ENCODE measurements at regions not wholly inside any gene's neighbourhood (a gene's known extent, or its start where the extent isn't known, plus 50 kb on each side); places are given as distances from the start of the nearest gene placed in this dataset.
A peak's percentile ranks its signal among the peaks of the same experiment; 100 is the strongest.
"Not testable (repeated sequence)": the region's sequence is repeated elsewhere in the genome, so short reads cannot be mapped to it uniquely, and the experiment has no call there.

DNA sequence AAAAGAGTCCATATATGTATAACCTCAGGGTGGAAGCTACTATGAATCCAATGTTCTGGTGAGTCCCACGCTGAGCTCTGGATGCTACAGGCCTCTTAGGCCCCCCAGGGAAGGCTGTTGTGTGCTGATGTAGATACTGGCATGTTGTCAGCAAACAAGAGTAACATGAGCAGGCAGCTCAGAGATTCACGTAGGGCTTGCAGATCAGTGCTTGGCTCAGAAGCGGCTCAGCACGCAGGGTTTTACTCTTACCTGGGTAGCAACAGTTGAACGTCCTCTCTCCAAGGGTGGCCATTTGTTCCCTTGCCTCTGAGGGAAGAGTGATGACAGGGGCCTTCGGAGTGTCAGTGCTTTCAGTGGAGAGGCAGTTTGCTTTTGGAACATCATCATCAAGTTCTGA lies 93.4 kb downstream of the ZFP64 start:
- DNase-seq (ENCODE audit: low read depth): no peak

DNA sequence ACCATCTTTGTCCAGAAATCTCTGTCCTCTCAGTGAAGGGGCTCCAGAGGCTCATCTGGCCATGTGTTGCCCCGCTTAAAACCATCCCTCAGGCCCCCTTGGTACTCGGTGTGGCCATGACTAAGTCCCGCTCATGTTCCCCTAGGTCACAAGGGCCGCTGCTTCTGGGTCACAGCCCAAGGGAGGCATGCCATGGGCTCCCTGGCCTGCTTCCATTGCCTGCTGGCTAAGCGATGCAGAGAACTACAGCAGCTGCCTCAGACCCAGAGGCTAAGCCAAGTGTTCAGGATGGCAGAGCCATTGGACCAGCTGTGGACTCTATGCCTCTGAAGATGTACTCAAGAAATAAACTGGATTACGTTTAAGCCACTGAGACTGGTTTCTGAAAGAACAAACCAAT lies 95.5 kb downstream of the ZFP64 start:
- no peak for DNase-seq (ENCODE audit: low read depth)

DNA sequence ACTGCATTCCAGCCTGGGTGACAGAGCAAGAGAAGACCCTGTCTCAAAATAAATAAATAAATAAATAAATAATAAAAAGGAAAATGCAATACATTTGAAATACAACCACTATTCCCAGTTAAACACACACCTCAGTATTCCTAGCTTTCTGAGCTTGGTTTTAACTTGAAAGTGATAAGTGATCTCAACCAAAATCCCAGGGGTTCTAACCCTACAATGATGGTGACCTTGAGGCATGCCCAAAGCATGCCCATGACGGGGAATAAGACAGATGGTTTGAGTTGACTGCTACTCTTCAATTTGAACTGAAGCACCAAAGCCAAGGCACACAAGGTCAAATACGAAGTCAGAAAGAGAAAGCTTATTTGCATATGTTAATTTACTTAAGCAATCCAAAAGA lies 96.9 kb downstream of the ZFP64 start:
- DNase-seq (ENCODE audit: low read depth): no peak

DNA sequence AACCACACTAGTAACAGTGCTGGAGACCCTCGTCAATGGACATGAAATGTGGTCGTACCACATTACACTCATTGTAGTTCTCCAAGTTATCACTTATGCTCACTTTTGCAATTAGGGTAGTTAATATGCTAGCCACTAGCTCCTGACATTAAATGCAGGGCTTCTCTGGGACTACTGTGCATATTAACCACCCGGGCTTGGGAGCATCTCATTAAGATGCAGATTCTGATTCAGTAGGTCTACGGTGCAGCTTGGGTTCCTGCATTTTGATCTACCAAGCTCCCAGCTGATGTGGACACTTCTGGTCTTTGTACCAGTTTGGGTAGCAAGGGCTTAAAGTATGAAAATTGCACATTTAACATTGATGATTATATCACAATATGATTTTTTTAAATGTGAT lies 98.0 kb downstream of the ZFP64 start:
- no peak for DNase-seq (ENCODE audit: low read depth)

DNA sequence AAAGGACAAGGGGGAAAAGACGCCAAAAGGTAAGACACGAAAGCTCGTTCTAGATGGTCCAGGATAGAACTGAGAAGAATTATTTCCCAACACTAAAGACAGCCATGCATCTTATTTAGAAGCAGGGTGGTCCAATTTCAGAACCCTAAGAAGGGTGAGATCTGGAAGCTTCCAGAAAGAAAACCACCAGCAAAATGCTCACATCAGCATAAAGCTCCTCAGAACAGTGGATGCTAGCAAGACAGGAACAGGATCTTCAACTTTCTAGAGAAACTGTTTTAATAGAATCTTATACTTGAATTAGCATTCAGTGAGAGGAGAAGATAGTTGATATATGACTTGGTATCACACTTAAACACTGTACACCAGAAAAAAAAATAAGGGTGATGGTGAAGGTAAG lies 101.5 kb downstream of the ZFP64 start:
- DNase-seq (ENCODE audit: low read depth): no peak

DNA sequence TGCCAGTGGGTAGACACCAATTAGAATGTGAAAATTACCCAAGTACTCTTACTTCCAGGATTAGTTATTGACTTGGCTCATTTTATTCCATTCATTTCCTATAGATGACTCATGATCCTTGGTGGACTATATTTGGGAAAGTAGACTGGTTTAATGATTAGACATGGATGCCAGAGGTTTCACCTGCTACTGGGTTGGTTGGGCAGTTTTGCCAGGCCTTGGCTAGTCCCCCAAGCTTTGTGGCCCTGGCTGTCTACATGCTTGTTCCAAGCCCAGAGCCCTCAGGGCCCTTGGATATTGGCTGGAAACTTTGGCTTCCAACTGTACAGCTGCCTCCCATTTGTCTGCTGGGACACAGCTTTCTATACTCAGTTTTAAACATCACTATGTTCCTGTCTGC lies 104.1 kb downstream of the ZFP64 start:
- DNase-seq (ENCODE audit: low read depth): no peak

DNA sequence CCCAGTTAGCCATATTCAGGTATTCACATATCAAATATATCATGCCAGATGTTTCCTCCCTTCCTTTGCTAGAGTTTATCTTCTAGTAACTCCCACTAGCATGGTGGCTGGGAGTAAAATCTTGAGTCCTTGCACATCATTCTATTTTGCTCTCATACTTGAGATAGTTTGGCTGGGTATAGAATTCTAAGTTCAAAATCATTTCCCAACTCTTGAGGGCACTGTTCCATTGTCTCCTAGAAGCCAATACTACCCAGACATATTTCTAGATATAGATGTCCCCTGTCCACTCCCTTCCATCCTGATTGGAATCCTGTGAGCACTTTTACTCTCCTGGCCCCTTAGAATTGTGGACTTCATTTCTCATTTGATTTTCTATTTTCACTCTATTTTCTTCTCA lies 104.7 kb downstream of the ZFP64 start:
- no peak for DNase-seq (ENCODE audit: low read depth)

DNA sequence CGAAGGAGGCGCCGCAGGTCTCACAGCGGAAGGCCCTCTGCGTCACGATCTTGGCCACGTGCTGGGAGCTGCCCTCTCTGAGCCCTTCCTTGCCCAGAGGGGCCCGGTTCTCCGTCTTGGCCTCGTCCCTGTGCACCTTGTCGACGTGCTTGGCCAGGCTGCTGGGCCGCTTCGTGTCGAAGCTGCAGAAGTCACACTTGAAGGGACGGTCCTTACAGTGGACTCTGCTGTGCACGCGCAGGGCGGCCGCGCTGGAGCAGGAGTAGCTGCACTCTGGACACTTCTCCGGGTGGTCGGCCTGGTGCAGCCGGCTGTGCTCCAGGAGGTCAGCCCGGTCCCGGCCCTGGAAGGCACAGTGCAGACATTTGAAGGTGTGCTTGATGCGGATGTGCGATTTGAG lies 106.9 kb downstream of the ZFP64 start:
- DNase-seq (ENCODE audit: low read depth): no peak

DNA sequence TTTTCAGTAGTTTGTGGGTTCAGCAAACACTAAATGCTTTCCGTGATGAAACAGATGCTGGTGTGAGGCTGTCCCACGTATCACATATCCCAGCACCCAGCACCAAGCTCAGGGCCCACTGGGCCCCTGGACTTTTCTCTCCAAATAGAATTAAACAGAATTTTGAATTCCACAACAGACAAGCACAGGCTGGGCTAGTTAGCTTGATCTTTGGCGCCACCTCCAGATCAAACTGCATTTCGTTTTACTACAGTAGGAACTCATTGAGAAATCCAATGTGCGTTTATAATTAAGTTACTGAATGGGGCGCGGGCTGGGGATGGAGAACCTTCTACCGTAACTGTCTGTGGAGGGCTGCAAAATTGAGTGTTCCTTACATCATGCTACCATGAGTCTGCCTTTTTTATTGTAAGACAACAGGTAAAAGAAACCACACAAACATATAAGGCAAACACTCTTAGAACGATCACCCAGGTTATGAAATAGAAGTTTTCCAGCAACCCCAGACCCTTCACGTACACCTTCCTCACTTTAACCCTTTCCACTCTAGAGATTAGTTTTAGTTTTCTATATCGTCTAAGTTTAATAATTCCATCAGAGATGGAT lies 107.8 kb downstream of the ZFP64 start:
- DNase-seq (ENCODE audit: low read depth): peak; percentile 42

DNA sequence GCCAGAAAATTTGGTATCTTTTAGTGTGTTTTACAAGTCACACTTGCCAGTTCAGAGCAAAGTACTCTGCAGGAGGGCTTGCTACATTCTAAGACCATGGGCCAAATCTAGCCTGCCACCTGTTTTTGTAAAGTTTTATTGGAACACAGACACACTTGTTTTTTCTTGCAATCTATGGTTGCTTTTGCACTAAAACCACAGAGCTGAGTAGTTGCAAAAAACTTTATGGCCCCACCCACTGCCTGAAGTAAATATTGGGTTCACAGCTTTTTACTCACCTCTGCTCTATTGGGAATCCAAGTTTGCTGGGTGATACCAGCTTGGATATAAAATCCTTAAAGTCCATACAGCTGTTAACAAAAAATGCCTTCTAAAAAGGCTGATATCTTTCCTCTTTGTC lies 109.0 kb downstream of the ZFP64 start:
- no peak for DNase-seq (ENCODE audit: low read depth)

DNA sequence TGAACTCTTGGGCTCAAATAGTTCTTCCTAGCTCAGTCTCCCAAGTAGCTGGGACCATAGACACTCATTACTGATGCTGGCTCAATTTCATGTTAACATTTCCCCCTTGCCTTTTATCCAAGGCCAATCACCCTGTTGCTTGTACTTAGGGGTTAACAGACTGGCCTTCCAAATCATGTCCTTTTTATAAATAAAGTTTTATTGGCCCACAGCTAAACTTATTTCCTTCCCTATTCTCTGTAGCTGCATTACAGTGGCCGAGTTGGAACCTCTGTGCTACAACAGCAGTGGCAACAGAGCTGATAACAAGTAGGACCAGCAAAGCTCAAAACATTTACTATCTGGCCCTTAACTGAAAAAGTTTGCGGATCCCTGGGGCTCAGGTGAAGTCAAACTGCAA lies 109.8 kb downstream of the ZFP64 start:
- DNase-seq (ENCODE audit: low read depth): no peak

DNA sequence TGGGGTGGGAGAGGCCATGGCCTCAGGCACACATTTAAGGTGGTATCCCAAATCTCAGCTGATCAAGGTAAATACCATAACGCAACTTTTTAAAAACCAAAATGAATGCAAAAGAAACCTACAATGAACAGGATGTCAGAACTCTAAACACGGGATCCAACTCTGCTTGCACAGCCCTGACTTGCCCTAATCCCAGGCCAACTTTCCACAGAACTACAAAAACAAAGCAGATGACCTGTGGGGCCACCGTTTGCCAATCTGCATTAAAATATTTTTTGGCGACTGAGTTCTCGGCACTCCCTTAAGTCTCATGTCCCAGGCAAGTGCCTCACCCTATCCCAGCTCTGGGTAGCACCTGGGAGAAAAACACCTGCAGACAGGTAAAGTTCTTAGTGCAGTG lies 110.5 kb downstream of the ZFP64 start:
- DNase-seq (ENCODE audit: low read depth): no peak

DNA sequence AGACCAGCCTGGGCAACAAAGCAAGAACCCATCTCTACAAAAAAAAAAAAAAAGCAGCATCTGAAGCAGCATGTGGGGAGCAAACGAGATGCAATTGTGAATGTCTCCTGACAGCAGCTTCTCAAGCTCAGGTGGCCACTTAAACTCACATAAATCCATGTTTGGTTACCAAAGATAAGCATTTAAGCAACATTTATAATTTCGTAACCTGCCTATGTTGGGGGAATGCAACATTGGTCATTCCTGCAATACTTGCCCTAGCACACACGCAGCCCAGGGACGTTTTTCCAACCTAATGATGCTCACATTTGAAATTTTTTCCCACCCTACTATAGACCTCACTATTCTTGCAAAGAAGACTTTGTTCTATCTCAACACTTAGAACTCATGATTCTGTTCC lies 113.3 kb downstream of the ZFP64 start:
- no peak for DNase-seq (ENCODE audit: low read depth)

DNA sequence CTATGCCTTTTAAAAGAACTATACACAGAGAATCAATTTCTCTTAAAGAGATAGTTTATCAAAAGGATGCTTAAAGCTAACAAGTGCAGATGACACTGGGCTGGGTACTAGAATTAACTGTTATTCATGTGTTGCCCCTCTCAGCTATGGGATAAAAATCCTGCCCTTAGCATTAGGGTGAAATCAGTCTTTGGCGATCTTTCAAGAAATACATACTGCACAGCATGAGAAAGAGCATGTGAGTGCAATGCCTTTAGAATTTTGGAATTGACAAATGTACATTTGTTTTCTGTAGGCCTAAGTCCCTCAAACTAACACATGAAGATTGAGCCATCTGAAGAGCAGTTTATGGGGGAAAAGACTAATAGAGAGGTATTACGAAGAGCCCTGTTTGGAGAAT lies 115.4 kb downstream of the ZFP64 start:
- DNase-seq (ENCODE audit: low read depth): no peak

DNA sequence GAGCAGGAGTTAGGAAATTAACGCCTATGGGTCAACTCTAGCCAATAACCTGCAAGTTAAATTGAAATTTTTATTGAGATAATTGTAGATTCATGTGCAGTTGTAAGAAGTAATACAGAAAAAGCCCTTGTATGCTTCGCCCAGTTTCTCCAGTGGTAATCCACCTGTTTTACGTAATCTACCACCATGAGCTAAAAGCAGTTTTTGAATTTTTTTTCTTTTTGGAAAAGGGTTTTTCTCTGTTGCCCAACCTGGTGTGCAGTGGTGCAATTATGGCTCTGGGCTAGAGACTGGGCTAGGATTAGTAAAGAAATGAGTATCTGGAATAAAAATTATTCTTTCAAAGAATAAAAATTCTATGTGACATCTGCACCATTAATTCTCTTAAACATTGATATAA lies 116.2 kb downstream of the ZFP64 start:
- DNase-seq (ENCODE audit: low read depth): no peak

DNA sequence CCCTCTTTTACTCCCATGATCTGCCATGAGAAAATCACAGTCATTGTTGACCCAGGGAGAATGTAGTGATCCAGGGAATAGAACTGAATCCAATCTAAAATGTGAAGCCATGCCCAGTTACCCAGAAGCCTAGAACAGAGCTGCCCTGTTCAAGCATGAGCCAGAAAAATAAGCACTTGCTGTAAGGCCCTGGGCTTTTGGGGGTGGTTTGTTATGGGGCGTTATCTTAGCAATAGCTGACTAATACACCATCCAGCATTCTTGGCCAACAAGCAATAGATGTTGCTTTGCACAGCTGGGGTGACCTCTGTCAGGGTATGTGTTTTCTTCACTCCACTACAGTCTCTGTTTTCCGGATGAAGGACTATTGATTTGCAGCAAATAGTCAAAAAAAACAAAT lies 120.4 kb downstream of the ZFP64 start:
- DNase-seq (ENCODE audit: low read depth): no peak

DNA sequence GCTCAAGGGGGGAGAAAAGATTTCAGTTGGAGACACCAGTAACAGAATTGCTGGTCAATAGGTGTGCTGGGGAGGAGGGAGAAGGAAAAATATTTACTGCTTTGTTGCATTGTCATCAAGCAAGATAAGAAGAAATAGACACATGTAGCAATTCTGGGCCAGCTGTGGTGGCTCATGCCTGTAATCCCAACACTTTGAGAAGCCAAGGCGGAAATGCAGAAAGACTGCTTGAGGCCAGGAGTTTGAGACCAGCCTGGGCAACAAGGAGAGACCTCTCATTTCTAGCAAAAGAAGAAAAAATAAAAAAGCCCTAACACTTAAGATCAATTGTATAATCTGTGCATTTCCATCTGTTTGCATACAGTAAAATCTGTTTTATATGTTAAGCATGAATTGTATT lies 126.6 kb downstream of the ZFP64 start:
- DNase-seq (ENCODE audit: low read depth): no peak

DNA sequence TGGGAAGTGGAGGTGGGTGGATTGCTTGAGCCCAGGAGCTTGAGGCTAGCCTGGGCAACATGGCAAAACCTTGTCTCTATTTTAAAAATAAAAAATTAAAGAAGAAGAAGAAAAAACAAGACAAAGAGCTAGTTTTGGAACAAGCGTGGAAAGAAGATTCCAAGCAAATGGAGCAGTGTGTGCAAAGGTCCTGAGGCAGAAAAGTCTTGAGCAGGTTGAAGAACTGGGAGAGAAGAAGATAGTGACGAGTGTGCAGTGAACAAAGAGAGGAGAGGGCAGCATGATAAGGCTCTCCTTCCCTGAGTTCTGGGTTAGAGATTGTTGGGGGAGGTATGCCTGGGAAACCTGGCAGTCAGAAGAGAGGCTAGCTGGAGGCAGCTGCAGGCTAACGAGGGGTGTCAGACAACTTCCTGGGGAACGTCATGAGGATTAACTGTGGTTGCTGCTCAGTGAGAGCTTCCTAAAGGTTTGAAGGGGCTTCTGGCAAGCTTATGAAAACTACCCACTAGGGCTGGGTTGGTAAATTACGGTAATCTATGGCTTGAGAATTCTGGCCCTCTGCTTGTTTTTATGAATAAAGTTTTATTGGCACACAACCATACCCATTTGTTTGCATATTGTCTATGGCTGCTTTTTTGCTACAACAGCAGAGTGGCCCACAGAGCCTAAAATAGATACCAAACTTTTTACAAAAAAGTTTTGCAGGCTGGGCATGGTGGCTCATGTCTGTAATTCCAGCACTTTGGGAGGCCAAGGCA lies 128.9 kb downstream of the ZFP64 start:
- no peak for DNase-seq (ENCODE audit: low read depth)

DNA sequence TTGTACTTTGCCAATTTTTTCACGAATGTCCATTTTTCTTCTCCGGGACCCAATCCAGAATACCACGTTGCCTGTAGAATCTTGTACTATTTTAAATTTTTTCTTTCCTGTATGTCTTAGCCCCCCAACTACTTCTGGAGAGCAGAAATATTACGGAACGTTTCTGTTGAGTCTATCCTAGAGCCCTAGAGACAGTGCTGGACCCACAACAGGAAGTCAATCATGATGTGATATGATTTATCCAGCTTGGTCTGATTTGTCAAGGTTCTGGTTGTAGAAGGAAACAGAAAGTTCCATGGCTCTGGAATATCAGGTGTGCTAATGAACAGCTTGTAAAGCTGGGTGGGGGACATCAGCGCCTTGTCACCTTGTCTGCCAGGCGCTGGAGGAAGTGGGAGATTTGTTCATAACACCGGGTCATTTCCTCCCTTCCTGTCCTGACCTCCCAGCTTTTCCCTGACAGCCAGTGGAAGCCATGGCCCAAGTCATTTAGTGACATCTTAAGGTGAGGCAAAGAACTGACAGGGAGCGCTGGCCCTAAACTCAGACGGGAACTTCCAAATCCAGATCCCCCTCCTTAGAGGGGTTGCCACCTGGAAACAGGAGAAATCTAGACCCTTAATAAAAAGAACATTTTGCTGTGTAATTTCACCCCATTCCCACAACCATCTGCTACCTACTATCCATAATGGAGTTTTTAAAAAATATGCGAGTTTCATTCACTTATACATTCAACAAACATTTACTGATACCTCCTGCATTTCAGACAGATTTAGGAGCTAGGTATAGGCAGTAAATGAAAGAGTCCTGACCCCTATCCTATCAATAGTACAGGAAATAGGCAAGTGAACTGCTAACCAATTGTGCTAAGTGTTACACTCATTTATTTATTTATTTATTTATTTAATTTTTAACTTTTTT lies 130.5 kb downstream of the ZFP64 start:
- DNase-seq (ENCODE audit: low read depth): no peak

DNA sequence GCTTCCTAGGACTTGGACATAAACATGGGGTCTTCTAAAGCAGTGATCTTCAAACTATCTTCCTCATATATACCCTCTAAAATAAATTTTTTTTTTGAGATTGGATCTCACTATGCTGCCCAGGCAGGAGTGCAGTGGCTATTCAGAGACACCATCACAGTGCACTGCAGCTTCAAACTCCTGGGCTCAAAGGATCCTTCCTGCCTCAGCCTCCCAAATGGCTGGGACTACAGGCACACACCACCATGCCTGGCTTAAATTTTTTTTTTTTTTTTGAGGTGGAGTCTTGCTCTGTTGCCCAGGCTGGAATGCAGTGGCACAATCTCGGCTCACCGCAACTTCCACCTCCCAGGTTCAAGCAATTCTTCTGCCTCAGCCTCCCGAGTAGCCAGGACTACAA lies 134.4 kb downstream of the ZFP64 start:
- not testable (repeated sequence) for DNase-seq (ENCODE audit: low read depth)

DNA sequence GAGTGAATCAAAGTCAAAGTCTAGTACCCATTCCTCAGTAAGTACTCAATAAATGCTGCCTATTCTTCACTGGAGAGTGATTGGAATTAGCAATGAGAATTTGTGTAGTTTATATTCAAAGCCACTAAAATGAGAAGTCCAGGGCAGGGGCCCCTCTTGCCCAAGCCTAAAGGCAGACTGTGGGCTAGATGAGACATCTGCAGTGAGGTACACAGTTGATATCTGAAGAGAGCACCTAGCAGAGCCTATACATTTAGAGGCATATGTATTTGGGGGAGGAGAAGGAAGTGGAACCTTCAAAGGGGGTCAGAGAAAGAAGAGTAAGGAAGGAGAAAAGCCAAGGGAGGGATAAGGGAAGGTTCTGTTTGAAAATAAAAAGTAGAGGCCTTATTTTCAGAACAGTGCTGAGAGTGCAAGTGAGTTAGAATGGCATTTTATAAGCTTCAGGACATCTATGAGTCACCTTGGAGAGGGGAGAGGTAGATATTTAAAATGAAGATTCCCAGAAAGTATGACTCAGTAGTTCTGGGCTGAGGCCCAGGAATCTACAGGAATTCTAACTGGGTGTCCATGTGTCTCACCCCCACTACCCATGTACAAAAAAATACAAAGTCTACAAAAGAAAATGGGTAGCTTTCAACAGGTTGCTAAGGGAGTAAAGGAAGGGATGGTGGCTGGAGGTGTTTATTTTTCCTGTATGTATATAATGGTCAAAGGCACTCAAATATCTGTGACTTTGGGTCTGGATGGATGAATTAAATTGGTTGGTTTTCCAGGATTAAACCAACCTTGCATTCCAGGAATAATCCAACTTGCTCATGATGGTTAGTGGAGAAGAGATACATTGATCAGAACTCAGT lies 135.1 kb downstream of the ZFP64 start:
- peak; percentile 89 for DNase-seq (ENCODE audit: low read depth)

DNA sequence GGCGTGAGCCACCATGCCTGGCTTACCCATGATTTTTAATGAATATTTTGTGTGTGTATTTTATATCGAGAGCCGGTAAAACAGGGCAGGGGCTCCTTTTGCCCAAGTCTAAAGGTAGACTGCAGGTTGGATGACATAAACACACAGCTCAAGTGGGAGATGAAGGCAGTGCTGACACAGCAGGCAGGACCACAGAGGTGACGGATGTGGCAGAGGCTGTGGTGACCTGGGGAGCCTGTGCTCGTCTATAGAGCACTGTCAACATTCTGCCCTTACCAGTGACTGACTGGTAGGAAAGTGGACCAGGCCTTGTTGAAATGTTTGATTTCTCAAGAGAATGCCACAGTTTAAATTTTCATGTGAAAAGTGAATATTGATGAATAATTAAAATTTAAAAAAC lies 137.5 kb downstream of the ZFP64 start:
- no peak for DNase-seq (ENCODE audit: low read depth)

Measured in GM04504 (cell line).